ENCODE measurements at regions not wholly inside any gene's neighbourhood (a gene's known extent, or its start where the extent isn't known, plus 50 kb on each side); places are given as distances from the start of the nearest gene placed in this dataset.

DNA sequence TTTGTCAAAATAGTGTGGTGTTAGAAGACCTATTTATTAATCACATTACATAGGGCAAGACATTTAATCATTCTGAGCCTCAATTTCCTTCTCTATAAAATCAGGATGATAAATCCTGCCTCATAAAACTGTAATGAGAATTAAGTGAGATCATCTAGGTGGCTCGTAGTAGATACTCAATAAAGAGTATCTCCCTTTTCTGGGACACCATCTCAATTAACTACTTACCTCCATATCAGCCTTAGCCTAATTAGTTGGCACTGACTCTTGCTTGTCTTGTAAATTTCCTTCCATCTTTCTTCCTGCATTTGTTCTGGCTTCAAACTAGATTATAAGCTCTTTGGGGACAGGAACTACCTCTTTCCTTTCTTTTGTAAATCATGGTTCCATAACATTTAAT lies 102.6 kb upstream of the TNR start:
- no peak for TF ChIP-seq POLR2AphosphoS5 (IDR thresholded peaks at IDR 0.05)
- TF ChIP-seq POLR2A (IDR thresholded peaks at IDR 0.05): no peak
